ENCODE measurements at regions not wholly inside any gene's neighbourhood (a gene's known extent, or its start where the extent isn't known, plus 50 kb on each side); places are given as distances from the start of the nearest gene placed in this dataset.

- no peak for TF ChIP-seq POLR2A (IDR thresholded peaks at IDR 0.05)
- TF ChIP-seq CTCF (IDR thresholded peaks at IDR 0.05): no peak
- TF ChIP-seq EP300 (IDR thresholded peaks at IDR 0.05): no peak
Observed at GRCh38 chr6:48426636-48427035, 315.6 kb upstream of the PTCHD4 start.
